Caco-2 (cell line): ENCODE measurements at regions not wholly inside any gene's neighbourhood (a gene's known extent, or its start where the extent isn't known, plus 50 kb on each side); places are given as distances from the start of the nearest gene placed in this dataset.

Source experiments
- BruUV-seq: library from RNA; stranded (reverse); fragments of 400-500 nt; replicated peaks from 2 replicates; lab custom pipeline; 2021; lab: Mats Ljungman, UMichigan
- CTCF ChIA-PET: fragments of 300-600 bp; sonication (Branson Sonifier 250); formaldehyde crosslinking; loops from one replicate; lab custom pipeline; 2022; ENCODE audit warnings: antibody characterized with exemption; lab: Charles Lee
- POLR2A ChIA-PET: fragments of 300-600 bp; sonication (Branson Sonifier 250); formaldehyde crosslinking; loops from one replicate; lab custom pipeline; 2022; ENCODE audit warnings: antibody characterized with exemption; lab: Charles Lee
- DNase-seq, 2 experiments: peaks; one replicate each; pipeline versions ENCODE4 v3.0.0 to v3.0.0-alpha.2; 2020 to 2022
- H3K27me3 ChIP-seq: replicated peaks from 2 replicates; pipeline ENCODE4 v1.6.0; 2011; ENCODE audit warnings: low read length; ENCODE audit not compliant: control insufficient read depth, insufficient read depth
- H3K36me3 ChIP-seq: 2 replicates; pipeline ENCODE4 v1.5.1; 2011; ENCODE audit warnings: low read length; ENCODE audit not compliant: control insufficient read depth, insufficient read depth
- H3K4me1 ChIP-seq: fragments of 250-450 bp; sonication (Bioruptor Pico); 2 replicates; pipeline ENCODE4 v1.5.1; 2020; ENCODE audit warnings: mild to moderate bottlenecking
- H3K4me3 ChIP-seq: 2 replicates; pipeline ENCODE4 v1.5.1; 2011; ENCODE audit warnings: low read depth, mild to moderate bottlenecking, control low read depth, low read length
- H3K9me3 ChIP-seq: fragments of 250-450 bp; sonication (Bioruptor Pico); 2 replicates; pipeline ENCODE4 v1.5.1; 2020; ENCODE audit warnings: mild to moderate bottlenecking, moderate library complexity
- H3K27ac Mint-ChIP-seq: one replicate; pipeline ENCODE4 v1.8.0; 2022; ENCODE audit warnings: mixed read lengths; ENCODE audit not compliant: unreplicated experiment
- H3K27me3 Mint-ChIP-seq: one replicate; pipeline ENCODE4 v1.8.0; 2022; ENCODE audit warnings: mixed read lengths; ENCODE audit not compliant: insufficient read depth, unreplicated experiment
- H3K36me3 Mint-ChIP-seq: one replicate; pipeline ENCODE4 v1.8.0; 2022; ENCODE audit warnings: mild to moderate bottlenecking, mixed read lengths; ENCODE audit not compliant: insufficient read depth, unreplicated experiment
- H3K4me1 Mint-ChIP-seq: one replicate; pipeline ENCODE4 v1.8.0; 2022; ENCODE audit warnings: low read depth, mixed read lengths; ENCODE audit not compliant: unreplicated experiment
- H3K4me3 Mint-ChIP-seq: one replicate; pipeline ENCODE4 v1.8.0; 2022; ENCODE audit warnings: mild to moderate bottlenecking, moderate library complexity, mixed read lengths; ENCODE audit not compliant: unreplicated experiment
- H3K9me3 Mint-ChIP-seq: one replicate; pipeline ENCODE4 v1.8.0; 2022; ENCODE audit warnings: mixed read lengths; ENCODE audit not compliant: unreplicated experiment
- CTCF ChIP-seq, 2 experiments: fragments of 200-600 bp in 1 of 2; IDR thresholded peaks; 1 replicate in 1 of 2; 2 replicates in 1 of 2; pipeline versions ENCODE4 v1.5.1 to v1.8.0; 2011 to 2022; ENCODE audit warnings: antibody characterized with exemption in 1 of 2, control low read depth in 1 of 2, inconsistent platforms in 1 of 2, low read depth in 1 of 2, low read length in 1 of 2, mild to moderate bottlenecking in 1 of 2, moderate library complexity in 1 of 2; ENCODE audit not compliant: insufficient read depth in 1 of 2, severe bottlenecking in 1 of 2, unreplicated experiment in 1 of 2
- intact Hi-C: fragments of 100-400 bp; cut with micrococcal nuclease; formaldehyde crosslinking; loops from one replicate; pipeline ENCODE4 v1.10.0; 2022; ENCODE audit not compliant: unreplicated experiment

GRCh38 chr14:66395300-66395699, 90.9 kb upstream of the CCDC196 start:
- CTCF ChIA-PET, result interaction anchor here (1.1 kb wide), 1 partner anchor 36 kb away, joined by 6 read pairs; no protein-coding TSS in a partner anchor

GRCh38 chr14:66396164-66396563, 90.0 kb upstream of the CCDC196 start:
- Mint-ChIP-seq H3K27ac (no peak overlapping the region), H3K27me3 (peaks cover 8% of the 10 kb centered on the region), H3K4me3 (no peak overlapping the region), H3K36me3 (no peaks in the 10 kb centered on the region), H3K4me1 (no peaks in the 10 kb centered on the region), H3K9me3 (no peaks in the 10 kb centered on the region)
- H3K4me3 ChIP-seq, result no peak overlapping the region
- no TSS peak for BruUV-seq
- no peaks in the 10 kb centered on the region for H3K36me3 ChIP-seq
- intact Hi-C loops, result no loop called here
- no peak for DNase-seq
- no peaks in the 10 kb centered on the region for H3K9me3 ChIP-seq
- POLR2A ChIA-PET, result no interaction called here
- H3K4me1 ChIP-seq, result no peaks in the 10 kb centered on the region
- TF ChIP-seq CTCF (IDR thresholded peaks at IDR 0.05; ENCODE audit: insufficient read depth in 1 of 2, low read depth in 1 of 2, low read length in 1 of 2, severe bottlenecking in 1 of 2, unreplicated experiment in 1 of 2), result no peak
- CTCF ChIA-PET, result no interaction called here
- no peaks in the 10 kb centered on the region for H3K27me3 ChIP-seq

More at GRCh38 chr14:66395300-66395699, 90.9 kb upstream of the CCDC196 start:
- H3K9me3 ChIP-seq, result no peaks in the 10 kb centered on the region
- no peaks in the 10 kb centered on the region for H3K4me1 ChIP-seq
- H3K27me3 Mint-ChIP-seq, result peaks cover 8% of the 10 kb centered on the region
- no peak for DNase-seq
- no peaks in the 10 kb centered on the region for H3K36me3 Mint-ChIP-seq
- TF ChIP-seq CTCF (IDR thresholded peaks at IDR 0.05; ENCODE audit: insufficient read depth in 1 of 2, low read depth in 1 of 2, low read length in 1 of 2, severe bottlenecking in 1 of 2, unreplicated experiment in 1 of 2), result no peak
- H3K27ac Mint-ChIP-seq, result no peak overlapping the region
- POLR2A ChIA-PET, result no interaction called here
- no TSS peak for BruUV-seq
- no peak overlapping the region for H3K4me3 Mint-ChIP-seq
- no peak overlapping the region for H3K4me3 ChIP-seq
- no peaks in the 10 kb centered on the region for H3K9me3 Mint-ChIP-seq
- no peaks in the 10 kb centered on the region for H3K36me3 ChIP-seq
- no peaks in the 10 kb centered on the region for H3K27me3 ChIP-seq
- intact Hi-C loops, result no loop called here
- no peaks in the 10 kb centered on the region for H3K4me1 Mint-ChIP-seq

GRCh38 chr14:66398437-66398836, 87.7 kb upstream of the CCDC196 start:
- Mint-ChIP-seq H3K9me3 (no peaks in the 10 kb centered on the region), H3K27ac (no peak overlapping the region), H3K4me3 (no peak overlapping the region), H3K27me3 (no peaks in the 10 kb centered on the region), H3K4me1 (no peaks in the 10 kb centered on the region), H3K36me3 (no peaks in the 10 kb centered on the region)
- no peak overlapping the region for H3K4me3 ChIP-seq
- no peaks in the 10 kb centered on the region for H3K27me3 ChIP-seq
- no peaks in the 10 kb centered on the region for H3K36me3 ChIP-seq
- CTCF ChIA-PET, result no interaction called here
- TF ChIP-seq CTCF (IDR thresholded peaks at IDR 0.05; ENCODE audit: insufficient read depth in 1 of 2, low read depth in 1 of 2, low read length in 1 of 2, severe bottlenecking in 1 of 2, unreplicated experiment in 1 of 2), result no peak
- BruUV-seq, result no TSS peak
- POLR2A ChIA-PET, result no interaction called here
- no peaks in the 10 kb centered on the region for H3K9me3 ChIP-seq
- no peak for DNase-seq
- intact Hi-C loops, result no loop called here
- no peaks in the 10 kb centered on the region for H3K4me1 ChIP-seq
